IMR-90 (cell line): ENCODE measurements at regions not wholly inside any gene's neighbourhood (a gene's known extent, or its start where the extent isn't known, plus 50 kb on each side); places are given as distances from the start of the nearest gene placed in this dataset.

Experiments used
- ATAC-seq: fragments of 200-7000 bp; cut with Tn5 transposase; 2 replicates; pipeline ENCODE4 v1.9.1; 2020; ENCODE audit warnings: low read depth, mild to moderate bottlenecking, moderate library complexity
- BruUV-seq: library from RNA; stranded (reverse); fragments of 400-500 nt; replicated peaks from 2 replicates; lab custom pipeline; 2021; lab: Mats Ljungman, UMichigan
- CTCF ChIA-PET: fragments of 300-600 bp; formaldehyde crosslinking; extraction: SDS; loops from one replicate; lab custom pipeline; 2021; ENCODE audit warnings: antibody characterized with exemption; lab: Yijun Ruan, JAX
- POLR2A ChIA-PET: fragments of 300-600 bp; sonication (Branson Sonifier 250); formaldehyde crosslinking; loops from one replicate; lab custom pipeline; 2022; ENCODE audit warnings: antibody characterized with exemption; ENCODE audit not compliant: unreplicated experiment; lab: Charles Lee
- DNase-seq: peaks from one replicate; pipeline ENCODE4 v3.0.0; 2013
- H2AFZ ChIP-seq: replicated peaks from 2 replicates; pipeline ENCODE3; 2013; ENCODE audit warnings: low read length, mild to moderate bottlenecking; ENCODE audit not compliant: poor library complexity
- H2AK5ac ChIP-seq: 2 replicates; pipeline ENCODE4 v1.6.1; 2013; ENCODE audit warnings: low read depth, low read length, inconsistent platforms
- H2AK9ac ChIP-seq: replicated peaks from 2 replicates; pipeline ENCODE3; 2013; ENCODE audit warnings: mild to moderate bottlenecking, low read depth, low read length, moderate library complexity; ENCODE audit not compliant: poor library complexity
- H2BK120ac ChIP-seq: 2 replicates; pipeline ENCODE4 v1.6.1; 2013; ENCODE audit warnings: low read depth, low read length, inconsistent platforms
- H2BK15ac ChIP-seq: 3 replicates; pipeline ENCODE4 v1.6.1; 2013; ENCODE audit warnings: low read depth, low read length, inconsistent platforms
- H2BK20ac ChIP-seq: 2 replicates; pipeline ENCODE4 v1.6.1; 2013; ENCODE audit warnings: low read depth, mild to moderate bottlenecking, inconsistent platforms, low read length, moderate library complexity
- H2BK5ac ChIP-seq: 2 replicates; pipeline ENCODE4 v1.6.1; 2013; ENCODE audit warnings: mild to moderate bottlenecking, low read depth, low read length, inconsistent platforms; ENCODE audit not compliant: poor library complexity, severe bottlenecking
- H3K14ac ChIP-seq: replicated peaks from 2 replicates; pipeline ENCODE4 v1.6.1; 2013; ENCODE audit warnings: low read depth, low read length, inconsistent platforms
- H3K18ac ChIP-seq: 2 replicates; pipeline ENCODE4 v1.6.1; 2013; ENCODE audit warnings: low read depth, low read length, control low read depth
- H3K23ac ChIP-seq: 2 replicates; pipeline ENCODE4 v1.6.1; 2013; ENCODE audit warnings: low read depth, low read length, inconsistent platforms
- H3K27ac ChIP-seq: 2 replicates; pipeline ENCODE4 v1.5.1; 2013; ENCODE audit warnings: mild to moderate bottlenecking, control low read depth, low read length; ENCODE audit not compliant: insufficient read depth
- H3K27me3 ChIP-seq: 2 replicates; pipeline ENCODE4 v1.6.1; 2013; ENCODE audit warnings: low read length; ENCODE audit not compliant: control insufficient read depth, insufficient read depth
- H3K36me3 ChIP-seq: 2 replicates; pipeline ENCODE4 v1.6.1; 2013; ENCODE audit warnings: low read length, mixed read lengths; ENCODE audit not compliant: control insufficient read depth, insufficient read depth
- H3K4ac ChIP-seq: 2 replicates; pipeline ENCODE4 v1.6.1; 2013; ENCODE audit warnings: low read depth, low read length, inconsistent platforms
- H3K4me1 ChIP-seq: 2 replicates; pipeline ENCODE4 v1.6.1; 2013; ENCODE audit warnings: low read length, mixed read lengths; ENCODE audit not compliant: control insufficient read depth, insufficient read depth
- H3K4me2 ChIP-seq: 2 replicates; pipeline ENCODE4 v1.6.1; 2013; ENCODE audit warnings: low read depth, mild to moderate bottlenecking, control low read depth, low read length, moderate library complexity
- H3K4me3 ChIP-seq: 2 replicates; pipeline ENCODE4 v1.5.1; 2013; ENCODE audit warnings: low read depth, mild to moderate bottlenecking, control low read depth, low read length, moderate library complexity; ENCODE audit not compliant: insufficient read depth
- H3K56ac ChIP-seq: 2 replicates; pipeline ENCODE4 v1.6.1; 2013; ENCODE audit warnings: low read length, inconsistent platforms; ENCODE audit not compliant: insufficient read depth; ENCODE audit errors: extremely low read depth
- H3K79me1 ChIP-seq, 2 experiments: 2 replicates each; pipeline ENCODE4 v1.6.1; 2013; ENCODE audit warnings: low read length in 2 of 2, inconsistent platforms in 1 of 2, low read depth in 1 of 2
- H3K9ac ChIP-seq: 2 replicates; pipeline ENCODE4 v1.6.1; 2013; ENCODE audit warnings: low read depth, low read length, control low read depth
- H3K9me1 ChIP-seq: 2 replicates; pipeline ENCODE4 v1.6.1; 2013; ENCODE audit warnings: low read length, inconsistent platforms; ENCODE audit not compliant: insufficient read depth
- H3K9me3 ChIP-seq: 2 replicates; pipeline ENCODE4 v1.6.1; 2013; ENCODE audit warnings: low read length; ENCODE audit not compliant: control insufficient read depth, insufficient read depth
- H4K20me1 ChIP-seq: 2 replicates; pipeline ENCODE4 v1.6.1; 2013; ENCODE audit warnings: low read length, inconsistent platforms; ENCODE audit not compliant: insufficient read depth
- H4K5ac ChIP-seq: 2 replicates; pipeline ENCODE4 v1.6.1; 2013; ENCODE audit warnings: mild to moderate bottlenecking, low read depth, low read length, control low read depth
- H4K8ac ChIP-seq, 2 experiments: 2 replicates each; pipeline ENCODE4 v1.6.1; 2013; ENCODE audit warnings: low read depth in 2 of 2, low read length in 2 of 2, control low read depth in 1 of 2, inconsistent platforms in 1 of 2
- H4K91ac ChIP-seq: 2 replicates; pipeline ENCODE4 v1.6.1; 2013; ENCODE audit warnings: low read depth, low read length, inconsistent platforms; ENCODE audit not compliant: insufficient read depth
- BHLHE40 ChIP-seq: fragments of 150-350 bp; IDR thresholded peaks from 2 replicates; pipeline ENCODE4 v1.6.1; 2016; ENCODE audit warnings: mild to moderate bottlenecking, low read depth, low read length
- CEBPB ChIP-seq: IDR thresholded peaks from 2 replicates; pipeline ENCODE4 v1.6.1; 2012; ENCODE audit warnings: low read depth, low read length, improper control_type of control experiment
- CHD1 ChIP-seq: IDR thresholded peaks from 2 replicates; pipeline ENCODE4 v1.6.1; 2012; ENCODE audit warnings: low read depth, low read length, improper control_type of control experiment
- FOS ChIP-seq: fragments of 150-350 bp; IDR thresholded peaks from 2 replicates; pipeline ENCODE4 v1.6.1; 2016; ENCODE audit warnings: low read depth, low read length
- MAFK ChIP-seq: IDR thresholded peaks from 2 replicates; pipeline ENCODE4 v1.6.1; 2012; ENCODE audit warnings: low read depth, low read length, improper control_type of control experiment
- MAZ ChIP-seq: IDR thresholded peaks from 2 replicates; pipeline ENCODE4 v1.6.1; 2012; ENCODE audit warnings: low read depth, mild to moderate bottlenecking, low read length, improper control_type of control experiment, moderate library complexity, borderline replicate concordance
- POLR2A ChIP-seq: IDR thresholded peaks from 2 replicates; pipeline ENCODE4 v1.6.1; 2012; ENCODE audit warnings: mild to moderate bottlenecking, low read depth, low read length
- RFX5 ChIP-seq: IDR thresholded peaks from 2 replicates; pipeline ENCODE4 v1.8.0; 2012; ENCODE audit warnings: low read depth, mild to moderate bottlenecking, low read length, moderate library complexity
- SMC3 ChIP-seq: fragments of 150-350 bp; IDR thresholded peaks from 2 replicates; pipeline ENCODE4 v1.6.1; 2016; ENCODE audit warnings: low read depth, mild to moderate bottlenecking, antibody characterized with exemption, low read length, moderate library complexity
- USF2 ChIP-seq: fragments of 150-350 bp; IDR thresholded peaks from 2 replicates; pipeline ENCODE4 v1.6.1; 2017; ENCODE audit warnings: mild to moderate bottlenecking, antibody characterized with exemption, low read length, low read depth
- WGBS, 2 experiments: methylation state at CpG; one replicate each; pipeline versions ENCODE4 v1.1.5 to v1.1.7; 2013; ENCODE audit warnings: missing lambda C conversion rate in 2 of 2; ENCODE audit not compliant: insufficient read length in 1 of 2; ENCODE audit errors: extremely low coverage in 2 of 2; 5-methylcytosine and 5-hydroxymethylcytosine counted together
- dilution Hi-C: fragments of 300-500 bp; cut with HindIII; formaldehyde crosslinking; loops from one replicate; pipeline ENCODE4 v1.14.3; 2018; ENCODE audit warnings: low sequenced_read_pairs; ENCODE audit not compliant: unreplicated experiment
- in situ Hi-C: fragments of 300-500 bp; cut with MboI; formaldehyde crosslinking; loops from 3 replicates; pipeline ENCODE4 v1.14.3; 2019; ENCODE audit warnings: low sequenced_read_pairs, inconsistent platforms, mixed read lengths
- intact Hi-C: fragments of 100-400 bp; cut with micrococcal nuclease; formaldehyde crosslinking; loops from 2 replicates; pipeline ENCODE4 v1.10.0; 2022

GRCh38 chr13:30051531-30052060 lies 201.2 kb upstream of the UBL3 start:
- Histone ChIP-seq H3K27me3 (no peaks in the 10 kb centered on the region), H3K9ac (no peak overlapping the region), H3K18ac (no peak overlapping the region), H3K4me2 (no peak overlapping the region), H4K5ac (no peak overlapping the region), H3K4me1 (peaks cover 3% of the 10 kb centered on the region; the same call in 1 of the 2 replicates), H2AK9ac (no peak overlapping the region), H3K36me3 (no peaks in the 10 kb centered on the region), H3K14ac (no peak overlapping the region), H3K56ac (no peak overlapping the region), H3K4ac (no peak overlapping the region), H4K8ac (no peak overlapping the region), H2BK5ac (no peak overlapping the region), H4K91ac (no peak overlapping the region), H3K9me1 (peaks cover 4% of the 10 kb centered on the region), H3K23ac (no peak overlapping the region), H2BK20ac (no peak overlapping the region), H2AK5ac (no peak overlapping the region), H2BK120ac (no peak overlapping the region), H3K4me3 (no peak overlapping the region), H3K27ac (no peak overlapping the region), H3K79me1 (no peaks in the 10 kb centered on the region), H4K20me1 (no peaks in the 10 kb centered on the region), H3K9me3 (no peaks in the 10 kb centered on the region), H2BK15ac (no peak overlapping the region), H2AFZ (no peak overlapping the region)
- ATAC-seq (no peak), DNase-seq (no peak)
- in situ Hi-C loops = no loop called here
- ChIA-PET CTCF (no interaction called here), POLR2A (no interaction called here)
- dilution Hi-C loops = no loop called here
- BruUV-seq = no TSS peak
- TF ChIP-seq CHD1 = no peak
- no peak for TF ChIP-seq POLR2A
- TF ChIP-seq MAZ = no peak
- TF ChIP-seq CEBPB = no peak
- no peak for TF ChIP-seq RFX5
- TF ChIP-seq MAFK = no peak
- TF ChIP-seq USF2 = no peak
- no peak for TF ChIP-seq BHLHE40
- no peak for TF ChIP-seq FOS
- no peak for TF ChIP-seq SMC3
- WGBS, 2 experiments = no CpG with 5 or more reads among the region's 2 CpGs
- intact Hi-C loops = no loop called here
